Keratinocyte (primary cell): ENCODE measurements at regions not wholly inside any gene's neighbourhood (a gene's known extent, or its start where the extent isn't known, plus 50 kb on each side); places are given as distances from the start of the nearest gene placed in this dataset.
A peak's percentile ranks its signal among the peaks of the same experiment; 100 is the strongest.

Experiments
- DNase-seq: peaks from one replicate; pipeline ENCODE4 v3.0.0-alpha.2; 2011; ENCODE audit warnings: low read depth, missing footprints, low spot score
- FAIRE-seq: peaks from 2 replicates; lab custom pipeline; 2011; peaks lifted over from hg19 to GRCh38; lab: Jason Lieb, UNC
- H2AFZ ChIP-seq: 2 replicates; pipeline ENCODE4 v1.6.0; 2012; ENCODE audit warnings: low read length, control low read depth, inconsistent platforms; ENCODE audit not compliant: control insufficient read depth
- H3K27ac ChIP-seq: 2 replicates; pipeline ENCODE4 v1.5.1; 2011; ENCODE audit warnings: low read length; ENCODE audit not compliant: control insufficient read depth, insufficient read depth
- H3K27me3 ChIP-seq: 3 replicates; pipeline ENCODE4 v1.6.0; 2011; ENCODE audit warnings: low read length; ENCODE audit not compliant: control insufficient read depth, insufficient read depth; ENCODE audit errors: extremely low read depth
- H3K36me3 ChIP-seq, 2 experiments: 2 replicates in 1 of 2; 3 replicates in 1 of 2; pipeline ENCODE4 v1.5.1; 2011; ENCODE audit warnings: low read length in 2 of 2, mild to moderate bottlenecking in 1 of 2; ENCODE audit not compliant: control insufficient read depth in 2 of 2, insufficient read depth in 2 of 2; ENCODE audit errors: extremely low read depth in 1 of 2
- H3K4me1 ChIP-seq: 3 replicates; pipeline ENCODE4 v1.5.1; 2011; ENCODE audit warnings: low read length; ENCODE audit not compliant: control insufficient read depth, insufficient read depth; ENCODE audit errors: extremely low read depth
- H3K4me2 ChIP-seq: 3 replicates; pipeline ENCODE4 v1.6.0; 2011; ENCODE audit warnings: low read depth, low read length; ENCODE audit not compliant: control insufficient read depth, insufficient read depth; ENCODE audit errors: extremely low read depth
- H3K4me3 ChIP-seq, 3 experiments: fragments of 200-600 bp in 1 of 3; sonication (generic) in 1 of 3; 2 replicates in 2 of 3; 3 replicates in 1 of 3; pipeline ENCODE4 v1.5.1; 2011 to 2016; ENCODE audit warnings: low read length in 3 of 3, mild to moderate bottlenecking in 3 of 3, control low read depth in 2 of 3, inconsistent platforms in 1 of 3, low read depth in 1 of 3, mixed read lengths in 1 of 3, mixed run types in 1 of 3, moderate library complexity in 1 of 3; ENCODE audit not compliant: control insufficient read depth in 2 of 3, insufficient read depth in 2 of 3; ENCODE audit errors: extremely low read depth in 1 of 3
- H3K79me2 ChIP-seq: 2 replicates; pipeline ENCODE4 v1.6.0; 2012; ENCODE audit warnings: low read length; ENCODE audit not compliant: control insufficient read depth, insufficient read depth
- H3K9ac ChIP-seq: 3 replicates; pipeline ENCODE4 v1.6.0; 2011; ENCODE audit warnings: low read length; ENCODE audit not compliant: control insufficient read depth, insufficient read depth; ENCODE audit errors: extremely low read depth
- H3K9me1 ChIP-seq: 3 replicates; pipeline ENCODE4 v1.6.0; 2011; ENCODE audit warnings: low read length; ENCODE audit not compliant: control insufficient read depth, insufficient read depth; ENCODE audit errors: extremely low read depth
- H3K9me3 ChIP-seq: 2 replicates; pipeline ENCODE4 v1.5.1; 2012; ENCODE audit warnings: low read depth, low read length; ENCODE audit not compliant: control insufficient read depth
- H4K20me1 ChIP-seq: 3 replicates; pipeline ENCODE4 v1.6.0; 2011; ENCODE audit warnings: low read length; ENCODE audit not compliant: control insufficient read depth, insufficient read depth; ENCODE audit errors: extremely low read depth
- CTCF ChIP-seq, 3 experiments: IDR thresholded peaks in 1 of 3; conservative IDR thresholded peaks in 1 of 3; optimal IDR thresholded peaks in 1 of 3; 2 replicates in 2 of 3; 3 replicates in 1 of 3; pipeline versions ENCODE3 to v1.5.1; 2011; ENCODE audit warnings: low read length in 3 of 3, mild to moderate bottlenecking in 3 of 3, moderate library complexity in 2 of 3, control low read depth in 1 of 3, inconsistent platforms in 1 of 3; ENCODE audit not compliant: insufficient read depth in 2 of 3; ENCODE audit errors: extremely low read depth in 1 of 3
- EZH2 ChIP-seq: IDR thresholded peaks from one replicate; pipeline ENCODE4 v1.6.1; 2012; ENCODE audit warnings: inconsistent platforms, mild to moderate bottlenecking, low read length, moderate library complexity
- dilution Hi-C: fragments of 300-500 bp; cut with MboI; formaldehyde crosslinking; loops from one replicate; pipeline ENCODE4 v1.7.0; 2020; ENCODE audit warnings: low sequenced_read_pairs; ENCODE audit not compliant: extremely low pct_ligation_motif_present

- dilution Hi-C loops: no loop called here
- FAIRE-seq: peak; percentile 13
- H3K79me2 ChIP-seq: no peaks in the 10 kb centered on the region
- no peaks in the 10 kb centered on the region for H4K20me1 ChIP-seq
- no peaks in the 10 kb centered on the region for H3K9me3 ChIP-seq
- no peak overlapping the region for H3K4me3 ChIP-seq
- H3K9ac ChIP-seq: no peak overlapping the region
- TF ChIP-seq CTCF (optimal IDR thresholded peaks at IDR 0.05 in 1 of 3, IDR thresholded peaks at IDR 0.05 in 1 of 3, conservative IDR thresholded peaks at IDR 0.05 in 1 of 3; ENCODE audit: extremely low read depth in 1 of 3, insufficient read depth in 2 of 3, low read length in 3 of 3) (peak; percentile 34 to 58 (median 38)), EZH2 (no peak)
- H2AFZ ChIP-seq: no peak overlapping the region
- H3K4me1 ChIP-seq: peaks cover 32% of the 10 kb centered on the region
- H3K36me3 ChIP-seq: no peaks in the 10 kb centered on the region
- no peaks in the 10 kb centered on the region for H3K27me3 ChIP-seq
- DNase-seq: no peak
- no peak overlapping the region for H3K27ac ChIP-seq
- H3K9me1 ChIP-seq: no peaks in the 10 kb centered on the region
- no peak overlapping the region for H3K4me2 ChIP-seq
These were observed 237.4 kb upstream of the PWP1 start for GRCh38 chr12:107448198-107448597.

GRCh38 chr12:107449891-107450290 lies 235.7 kb upstream of the PWP1 start:
- dilution Hi-C loops: no loop called here
- FAIRE-seq (peak; percentile 76), DNase-seq (no peak)
- no peaks in the 10 kb centered on the region for H4K20me1 ChIP-seq
- no peaks in the 10 kb centered on the region for H3K27me3 ChIP-seq
- H3K27ac ChIP-seq: no peak overlapping the region
- H3K9ac ChIP-seq: no peak overlapping the region
- peaks cover 32% of the 10 kb centered on the region for H3K4me1 ChIP-seq
- no peak overlapping the region for H2AFZ ChIP-seq
- peak overlapping the region; percentile 22 for H3K4me2 ChIP-seq
- TF ChIP-seq CTCF (optimal IDR thresholded peaks at IDR 0.05 in 1 of 3, IDR thresholded peaks at IDR 0.05 in 1 of 3, conservative IDR thresholded peaks at IDR 0.05 in 1 of 3; ENCODE audit: extremely low read depth in 1 of 3, insufficient read depth in 2 of 3, low read length in 3 of 3) (no peak), EZH2 (no peak)
- H3K9me1 ChIP-seq: no peaks in the 10 kb centered on the region
- H3K9me3 ChIP-seq: no peaks in the 10 kb centered on the region
- H3K79me2 ChIP-seq: no peaks in the 10 kb centered on the region
- no peak overlapping the region for H3K4me3 ChIP-seq
- no peaks in the 10 kb centered on the region for H3K36me3 ChIP-seq
